ENCODE measurements at regions not wholly inside any gene's neighbourhood (a gene's known extent, or its start where the extent isn't known, plus 50 kb on each side); places are given as distances from the start of the nearest gene placed in this dataset.

GRCh38 chr20:52805843-52806242, 166.3 kb upstream of the TSHZ2 start:
- intact Hi-C loops (cut with micrococcal nuclease; ENCODE audit: unreplicated experiment) (no loop called here), in situ Hi-C loops (cut with HindIII; ENCODE audit: extremely low pct_ligation_motif_present, low pct_unique_long_range_greater_than_20kb) (no loop called here)
- peaks cover 4% of the 10 kb centered on the region for H3K9me3 ChIP-seq (ENCODE audit: low read length)
- WGBS (ENCODE audit: low lambda C conversion rate), result 5% methylated on average over 2 of the region's 2 CpGs
- no peaks in the 10 kb centered on the region for H3K4me1 ChIP-seq (ENCODE audit: insufficient read depth, low read length)
- H3K36me3 ChIP-seq (replicated peaks in 1 of 2; ENCODE audit: control insufficient read depth in 1 of 2, insufficient read depth in 2 of 2, low read length in 2 of 2), result no peaks in the 10 kb centered on the region
- H4K20me1 ChIP-seq (ENCODE audit: insufficient read depth, low read length), result no peaks in the 10 kb centered on the region
- no peak overlapping the region for H2AFZ ChIP-seq (ENCODE audit: low read length)
- H3K27me3 ChIP-seq (ENCODE audit: control insufficient read depth in 1 of 2, insufficient read depth in 2 of 2, low read length in 2 of 2), result no peaks in the 10 kb centered on the region
- no peak for TF ChIP-seq CEBPZ (IDR thresholded peaks at IDR 0.05; ENCODE audit: low read length)
- TF ChIP-seq CCDC6 (CRISPR knock-in tag; IDR thresholded peaks at IDR 0.05), result no peak
- TF ChIP-seq ZFP1 (CRISPR knock-in tag; IDR thresholded peaks at IDR 0.05), result no peak
- no peak for TF ChIP-seq ZNF724P (CRISPR knock-in tag; IDR thresholded peaks at IDR 0.05; ENCODE audit: borderline replicate concordance)
- TF ChIP-seq NFYC (CRISPR knock-in tag; IDR thresholded peaks at IDR 0.05), result no peak
- no peak for TF ChIP-seq CHD4 (IDR thresholded peaks at IDR 0.05; ENCODE audit: borderline replicate concordance, low read length)
- no peak for TF ChIP-seq SNAPC5 (CRISPR knock-in tag; IDR thresholded peaks at IDR 0.05; ENCODE audit: borderline replicate concordance)
- TF ChIP-seq CBX1 (IDR thresholded peaks at IDR 0.05; ENCODE audit: low read depth), result no peak
- no peak for TF ChIP-seq ARNTL (CRISPR knock-in tag; IDR thresholded peaks at IDR 0.05)
- TF ChIP-seq SALL1 (CRISPR knock-in tag; IDR thresholded peaks at IDR 0.05), result no peak
- no peak for TF ChIP-seq RARG (CRISPR knock-in tag; IDR thresholded peaks at IDR 0.05; ENCODE audit: low read depth)
- TF ChIP-seq KDM1A (CRISPR knock-in tag; IDR thresholded peaks at IDR 0.05), result no peak
- DNase-seq (ENCODE audit: low spot score) (no peak), ATAC-seq (no peak), FAIRE-seq (no peak)
- no TSS peak for BruUV-seq (replicated peaks)
- H3K79me2 ChIP-seq (ENCODE audit: insufficient read depth, low read length), result no peaks in the 10 kb centered on the region
- no peak overlapping the region for H3K4me2 ChIP-seq (ENCODE audit: low read depth, low read length)
- H3K27ac ChIP-seq (ENCODE audit: extremely low read length, insufficient read depth, low read length), result no peak overlapping the region
- H3K9ac ChIP-seq (ENCODE audit: insufficient read depth, low read depth, low read length), result no peak overlapping the region
- no peak overlapping the region for H3K4me3 ChIP-seq (replicated peaks in 1 of 3; ENCODE audit: insufficient read depth in 1 of 3, low read depth in 2 of 3, low read length in 3 of 3)
- ChIA-PET CTCF (ENCODE audit: low intra/inter-chr PET ratio, low total read pairs) (no interaction called here), POLR2A (no interaction called here)
